H1 (cell line): ENCODE measurements at regions not wholly inside any gene's neighbourhood (a gene's known extent, or its start where the extent isn't known, plus 50 kb on each side); places are given as distances from the start of the nearest gene placed in this dataset.

Source experiments
- CTCF ChIA-PET: fragments of 300-600 bp; sonication (Branson Sonifier 250); formaldehyde crosslinking; loops from one replicate; lab custom pipeline; 2021; ENCODE audit not compliant: partially characterized antibody; lab: Charles Lee
- POLR2A ChIA-PET: fragments of 300-600 bp; sonication (Branson Sonifier 250); formaldehyde crosslinking; loops from one replicate; lab custom pipeline; 2021; ENCODE audit warnings: inconsistent platforms; ENCODE audit not compliant: partially characterized antibody; lab: Charles Lee
- DNase-seq, 2 experiments: peaks; one replicate each; pipeline versions ENCODE4 v3.0.0 to v3.0.0-alpha.2; 2010 to 2022; ENCODE audit warnings: low spot score in 2 of 2, low read depth in 1 of 2, mixed read lengths in 1 of 2
- FAIRE-seq: peaks from 2 replicates; lab custom pipeline; 2011; peaks lifted over from hg19 to GRCh38; lab: Jason Lieb, UNC
- H2AFZ ChIP-seq: 2 replicates; pipeline ENCODE4 v1.8.1; 2012; ENCODE audit warnings: low read length, inconsistent platforms
- H2AK5ac ChIP-seq: 2 replicates; pipeline ENCODE4 v1.6.1; 2013; ENCODE audit warnings: low read depth, low read length
- H2BK120ac ChIP-seq: replicated peaks from 2 replicates; pipeline ENCODE3; 2013; ENCODE audit warnings: low read depth, low read length, inconsistent platforms
- H2BK12ac ChIP-seq: 2 replicates; pipeline ENCODE4 v1.6.1; 2013; ENCODE audit warnings: low read depth, low read length
- H2BK15ac ChIP-seq: 2 replicates; pipeline ENCODE4 v1.6.1; 2013; ENCODE audit warnings: low read length
- H2BK20ac ChIP-seq: 2 replicates; pipeline ENCODE4 v1.6.1; 2013; ENCODE audit warnings: low read length
- H2BK5ac ChIP-seq: 2 replicates; pipeline ENCODE4 v1.6.1; 2013; ENCODE audit warnings: low read depth, low read length
- H3K14ac ChIP-seq: 2 replicates; pipeline ENCODE4 v1.6.1; 2013; ENCODE audit warnings: inconsistent platforms; ENCODE audit not compliant: insufficient read length
- H3K18ac ChIP-seq: 2 replicates; pipeline ENCODE4 v1.6.1; 2013; ENCODE audit warnings: low read length; ENCODE audit errors: extremely low read depth
- H3K23ac ChIP-seq: 2 replicates; pipeline ENCODE4 v1.6.1; 2013; ENCODE audit warnings: inconsistent platforms; ENCODE audit not compliant: insufficient read length
- H3K23me2 ChIP-seq: 2 replicates; pipeline ENCODE4 v1.6.1; 2013; ENCODE audit warnings: low read depth, low read length
- H3K27ac ChIP-seq: 2 replicates; pipeline ENCODE4 v1.6.1; 2011; ENCODE audit warnings: low read depth, low read length, inconsistent platforms
- H3K27me3 ChIP-seq, 4 experiments: replicated peaks in 1 of 4; 1 replicate in 1 of 4; 2 replicates in 3 of 4; pipeline versions ENCODE4 v1.6.1 to v1.8.1; 2011 to 2013; ENCODE audit warnings: low read length in 3 of 4, mild to moderate bottlenecking in 3 of 4, inconsistent platforms in 2 of 4, mixed read lengths in 2 of 4, moderate library complexity in 1 of 4; ENCODE audit not compliant: control insufficient read depth in 3 of 4, insufficient read depth in 3 of 4; ENCODE audit errors: extremely low read depth in 1 of 4
- H3K36me3 ChIP-seq, 4 experiments: 2 replicates each; pipeline versions ENCODE4 v1.6.1 to v1.8.1; 2011 to 2013; ENCODE audit warnings: mild to moderate bottlenecking in 4 of 4, low read length in 3 of 4, moderate library complexity in 2 of 4, control low read depth in 1 of 4, inconsistent platforms in 1 of 4; ENCODE audit not compliant: insufficient read depth in 4 of 4, control insufficient read depth in 2 of 4
- H3K4ac ChIP-seq: replicated peaks from 2 replicates; pipeline ENCODE3; 2013; ENCODE audit warnings: low read length, low read depth, mixed read lengths, inconsistent platforms; ENCODE audit not compliant: insufficient read length
- H3K4me1 ChIP-seq, 4 experiments: replicated peaks in 1 of 4; 1 replicate in 1 of 4; 2 replicates in 3 of 4; pipeline versions ENCODE4 v1.6.1 to v1.8.1; 2011 to 2013; ENCODE audit warnings: low read length in 3 of 4, inconsistent platforms in 2 of 4, mixed read lengths in 1 of 4; ENCODE audit not compliant: insufficient read depth in 4 of 4, control insufficient read depth in 3 of 4
- H3K4me2 ChIP-seq, 2 experiments: 2 replicates each; pipeline versions ENCODE4 v1.6.1 to v1.8.1; 2011 to 2013; ENCODE audit warnings: low read depth in 2 of 2, low read length in 2 of 2, control low read depth in 1 of 2, inconsistent platforms in 1 of 2, mild to moderate bottlenecking in 1 of 2; ENCODE audit not compliant: insufficient read depth in 1 of 2
- H3K4me3 ChIP-seq, 4 experiments: fragments of 200-600, 300-600 bp in 1 of 4; sonication (generic), shearing (Covaris generic), sonication (Bioruptor Twin) in 1 of 4; 2 replicates each; pipeline versions ENCODE4 v1.5.1 to v1.8.1; 2011 to 2016; ENCODE audit warnings: low read length in 4 of 4, low read depth in 3 of 4, control low read depth in 2 of 4, inconsistent platforms in 2 of 4, mild to moderate bottlenecking in 2 of 4, mixed read lengths in 1 of 4, moderate library complexity in 1 of 4; ENCODE audit not compliant: insufficient read depth in 2 of 4; ENCODE audit errors: extremely low read depth in 1 of 4
- H3K56ac ChIP-seq: replicated peaks from 2 replicates; pipeline ENCODE3; 2013; ENCODE audit warnings: low read depth, mild to moderate bottlenecking, mixed read lengths, low read length, inconsistent platforms; ENCODE audit not compliant: insufficient read length
- H3K79me1 ChIP-seq: 2 replicates; pipeline ENCODE4 v1.6.1; 2013; ENCODE audit warnings: low read depth, low read length, control low read depth
- H3K79me2 ChIP-seq, 2 experiments: 2 replicates each; pipeline versions ENCODE4 v1.6.1 to v1.8.1; 2012 to 2013; ENCODE audit warnings: low read length in 2 of 2, mild to moderate bottlenecking in 2 of 2, inconsistent platforms in 1 of 2; ENCODE audit not compliant: insufficient read depth in 2 of 2, control insufficient read depth in 1 of 2
- H3K9ac ChIP-seq, 4 experiments: replicated peaks in 1 of 4; 1 replicate in 1 of 4; 2 replicates in 3 of 4; pipeline versions ENCODE4 v1.6.1 to v1.8.1; 2011 to 2013; ENCODE audit warnings: low read depth in 3 of 4, low read length in 3 of 4, control low read depth in 2 of 4, mild to moderate bottlenecking in 2 of 4, moderate library complexity in 2 of 4, inconsistent platforms in 1 of 4; ENCODE audit errors: extremely low read depth in 1 of 4
- H3K9me3 ChIP-seq, 2 experiments: 2 replicates each; pipeline versions ENCODE4 v1.6.1 to v1.8.1; 2012 to 2013; ENCODE audit warnings: mild to moderate bottlenecking in 2 of 2, moderate library complexity in 2 of 2, control low read depth in 1 of 2, inconsistent platforms in 1 of 2, low read depth in 1 of 2, low read length in 1 of 2, mixed read lengths in 1 of 2; ENCODE audit not compliant: insufficient read depth in 2 of 2
- H4K20me1 ChIP-seq, 2 experiments: replicated peaks in 1 of 2; 2 replicates each; pipeline versions ENCODE3 to v1.8.1; 2011 to 2013; ENCODE audit warnings: inconsistent platforms in 2 of 2, low read length in 2 of 2, mild to moderate bottlenecking in 1 of 2; ENCODE audit not compliant: insufficient read depth in 2 of 2, control insufficient read depth in 1 of 2
- H4K5ac ChIP-seq: 2 replicates; pipeline ENCODE4 v1.6.1; 2013; ENCODE audit warnings: low read length, low read depth, mixed read lengths, inconsistent platforms; ENCODE audit not compliant: insufficient read length
- H4K8ac ChIP-seq: 2 replicates; pipeline ENCODE4 v1.8.0; 2013; ENCODE audit warnings: mild to moderate bottlenecking, moderate library complexity, low read length, inconsistent platforms; ENCODE audit not compliant: insufficient read depth; ENCODE audit errors: extremely low read depth
- H4K91ac ChIP-seq: replicated peaks from 2 replicates; pipeline ENCODE3; 2013; ENCODE audit warnings: low read length, mixed read lengths, inconsistent platforms; ENCODE audit not compliant: insufficient read length
- BRCA1 ChIP-seq: IDR thresholded peaks from 2 replicates; pipeline ENCODE4 v1.6.1; 2012; ENCODE audit warnings: low read depth, low read length, improper control_type of control experiment
- CBX5 ChIP-seq: fragments of 300-800, 300-1000 bp; sonication (generic); IDR thresholded peaks from 2 replicates; pipeline ENCODE4 v1.7.1; 2016; ENCODE audit warnings: antibody characterized with exemption, low read length, low read depth
- E2F6 ChIP-seq: IDR thresholded peaks from 2 replicates; pipeline ENCODE4 v1.6.1; 2012; ENCODE audit warnings: inconsistent platforms
- EZH2 ChIP-seq: fragments of 200-600 bp; sonication (generic); IDR thresholded peaks from 2 replicates; pipeline ENCODE4 v1.7.1; 2012; ENCODE audit warnings: low read depth, mild to moderate bottlenecking, moderate library complexity, low read length, inconsistent platforms; ENCODE audit not compliant: severe bottlenecking
- HDAC6 ChIP-seq: IDR thresholded peaks from one replicate; pipeline ENCODE4 v1.7.1; 2012; ENCODE audit warnings: low read depth, mild to moderate bottlenecking, inconsistent platforms, low read length, moderate library complexity
- KDM5A ChIP-seq: fragments of 200-600 bp; IDR thresholded peaks from 2 replicates; pipeline ENCODE4 v1.7.1; 2012; ENCODE audit warnings: mild to moderate bottlenecking, low read length, inconsistent platforms, mixed read lengths
- NANOG ChIP-seq: IDR thresholded peaks from 2 replicates; pipeline ENCODE4 v1.6.1; 2011; ENCODE audit warnings: low read length, low read depth, mild to moderate bottlenecking, inconsistent platforms; ENCODE audit not compliant: insufficient read depth, poor library complexity, severe bottlenecking
- RAD21 ChIP-seq, 2 experiments: IDR thresholded peaks in 1 of 2; conservative IDR thresholded peaks in 1 of 2; 2 replicates each; pipeline ENCODE4 v1.6.1; 2011; ENCODE audit warnings: low read depth in 2 of 2, low read length in 2 of 2, improper control_type of control experiment in 1 of 2, inconsistent platforms in 1 of 2, mild to moderate bottlenecking in 1 of 2, moderate library complexity in 1 of 2
- RBBP5 ChIP-seq: IDR thresholded peaks from 2 replicates; pipeline ENCODE4 v1.7.1; 2012; ENCODE audit warnings: low read depth, mild to moderate bottlenecking, inconsistent platforms, low read length, moderate library complexity, borderline replicate concordance
- TAF7 ChIP-seq: optimal IDR thresholded peaks from 2 replicates; pipeline ENCODE3; 2011; ENCODE audit warnings: low read depth, mild to moderate bottlenecking, inconsistent platforms, low read length, moderate library complexity, borderline replicate concordance
- TEAD4 ChIP-seq: IDR thresholded peaks from 2 replicates; pipeline ENCODE4 v1.6.1; 2012; ENCODE audit warnings: low read depth, low read length, inconsistent platforms, mixed read lengths
- ZNF274 ChIP-seq: IDR thresholded peaks from 2 replicates; pipeline ENCODE4 v1.7.0; 2012; ENCODE audit warnings: low read length, borderline replicate concordance; ENCODE audit errors: extremely low read depth
- WGBS, 2 experiments: shearing (Covaris generic) in 1 of 2; methylation state at CpG; one replicate each; pipeline versions ENCODE4 v1.1.6 to v1.1.7; 2013 to 2015; ENCODE audit warnings: low lambda C conversion rate in 2 of 2, mixed read lengths in 2 of 2, inconsistent platforms in 1 of 2, low coverage in 1 of 2, missing lambda C conversion rate in 1 of 2; ENCODE audit not compliant: insufficient replicate concordance in 2 of 2, insufficient coverage in 1 of 2, insufficient read length in 1 of 2; ENCODE audit errors: extremely low coverage in 1 of 2, missing lambda C conversion rate in 1 of 2; 5-methylcytosine and 5-hydroxymethylcytosine counted together

GRCh38 chr2:136363470-136363869 lies 245.5 kb upstream of the CXCR4 start:
- no peak overlapping the region for H3K18ac ChIP-seq
- no peak overlapping the region for H2BK5ac ChIP-seq
- no peak overlapping the region for H2BK15ac ChIP-seq
- DNase-seq: peak in 1 of 2 experiments; percentile 29
- H4K5ac ChIP-seq: no peak overlapping the region
- H3K4me3 ChIP-seq: no peak overlapping the region
- no peaks in the 10 kb centered on the region for H4K20me1 ChIP-seq
- no peak overlapping the region for H2BK120ac ChIP-seq
- no peaks in the 10 kb centered on the region for H3K27me3 ChIP-seq
- H2BK20ac ChIP-seq: no peak overlapping the region
- H3K4ac ChIP-seq: no peak overlapping the region
- H3K79me2 ChIP-seq: no peaks in the 10 kb centered on the region
- no peak overlapping the region for H3K27ac ChIP-seq
- no peaks in the 10 kb centered on the region; a peak in 1 of 7 replicates for H3K4me1 ChIP-seq
- H3K23ac ChIP-seq: no peak overlapping the region
- H4K91ac ChIP-seq: no peak overlapping the region
- FAIRE-seq: no peak
- no peak overlapping the region for H3K4me2 ChIP-seq
- H3K79me1 ChIP-seq: no peaks in the 10 kb centered on the region
- 0 out of 2 replicates have a peak overlapping the region, but pooled peaks have one; percentile 12 for H2AFZ ChIP-seq
- CTCF ChIA-PET: interaction anchor here (1.0 kb wide), 1 partner anchor 109 kb away, joined by 3 read pairs; no protein-coding TSS in a partner anchor
- 94% methylated on average over 6 of the region's 6 CpGs; no CpG with 5 or more reads in 1 of the 2 experiments for WGBS, 2 experiments
- H4K8ac ChIP-seq: no peak overlapping the region
- no peaks in the 10 kb centered on the region for H3K9me3 ChIP-seq
- H2AK5ac ChIP-seq: no peak overlapping the region
- TF ChIP-seq TAF7: no peak
- no peak for TF ChIP-seq KDM5A
- TF ChIP-seq CBX5: no peak
- TF ChIP-seq NANOG: no peak
- no peak for TF ChIP-seq ZNF274
- TF ChIP-seq HDAC6: no peak
- no peak for TF ChIP-seq BRCA1
- TF ChIP-seq EZH2: no peak
- TF ChIP-seq RBBP5: no peak
- TF ChIP-seq RAD21 (IDR thresholded peaks at IDR 0.05 in 1 of 2, conservative IDR thresholded peaks at IDR 0.05 in 1 of 2; ENCODE audit: low read depth in 2 of 2, low read length in 2 of 2): no peak
- no peak for TF ChIP-seq E2F6
- no peak for TF ChIP-seq TEAD4
- H3K9ac ChIP-seq: no peak overlapping the region
- no peaks in the 10 kb centered on the region for H3K23me2 ChIP-seq
- no peak overlapping the region for H3K56ac ChIP-seq
- H2BK12ac ChIP-seq: no peak overlapping the region
- no peaks in the 10 kb centered on the region for H3K36me3 ChIP-seq
- H3K14ac ChIP-seq: no peak overlapping the region
- POLR2A ChIA-PET: no interaction called here
